Large intestine (tissue), 3 donors: ENCODE measurements at regions not wholly inside any gene's neighbourhood (a gene's known extent, or its start where the extent isn't known, plus 50 kb on each side); places are given as distances from the start of the nearest gene placed in this dataset.

Experiments used
- DNase-seq, 2 donors: peaks; one replicate each; pipeline versions ENCODE4 v3.0.0 to v3.0.0-alpha.2; 2013
- H3K27ac ChIP-seq: one replicate; pipeline ENCODE4 v1.5.1; 2013; ENCODE audit warnings: low read length
- H3K27me3 ChIP-seq: 2 replicates; pipeline ENCODE4 v1.6.1; 2013; ENCODE audit warnings: low read length; ENCODE audit not compliant: control insufficient read depth, insufficient read depth
- H3K36me3 ChIP-seq: 2 replicates; pipeline ENCODE4 v1.6.1; 2013; ENCODE audit warnings: low read length; ENCODE audit not compliant: control insufficient read depth, insufficient read depth
- H3K4me1 ChIP-seq: one replicate; pipeline ENCODE4 v1.6.1; 2013; ENCODE audit warnings: low read length; ENCODE audit not compliant: control insufficient read depth, insufficient read depth
- H3K4me3 ChIP-seq: one replicate; pipeline ENCODE4 v1.5.1; 2013; ENCODE audit warnings: low read length
- H3K9me3 ChIP-seq: one replicate; pipeline ENCODE4 v1.6.1; 2013; ENCODE audit warnings: mild to moderate bottlenecking, low read depth, low read length, moderate library complexity; ENCODE audit not compliant: control insufficient read depth
- WGBS: methylation state at CpG from one replicate; pipeline ENCODE4 v1.1.5; 2013; ENCODE audit warnings: low lambda C conversion rate; ENCODE audit not compliant: insufficient coverage; 5-methylcytosine and 5-hydroxymethylcytosine counted together

- H3K4me3 ChIP-seq, result no peak overlapping the region
- no peaks in the 10 kb centered on the region for H3K36me3 ChIP-seq
- no peak overlapping the region for H3K27ac ChIP-seq
- no peaks in the 10 kb centered on the region for H3K9me3 ChIP-seq
- peaks cover 4% of the 10 kb centered on the region for H3K27me3 ChIP-seq
- DNase-seq, result no peak
- H3K4me1 ChIP-seq, result no peaks in the 10 kb centered on the region
- WGBS, result no CpG with 5 or more reads among the region's 3 CpGs
Measured at GRCh38 chr2:204124140-204124750, 187.7 kb downstream of the ICOS start.

DNA sequence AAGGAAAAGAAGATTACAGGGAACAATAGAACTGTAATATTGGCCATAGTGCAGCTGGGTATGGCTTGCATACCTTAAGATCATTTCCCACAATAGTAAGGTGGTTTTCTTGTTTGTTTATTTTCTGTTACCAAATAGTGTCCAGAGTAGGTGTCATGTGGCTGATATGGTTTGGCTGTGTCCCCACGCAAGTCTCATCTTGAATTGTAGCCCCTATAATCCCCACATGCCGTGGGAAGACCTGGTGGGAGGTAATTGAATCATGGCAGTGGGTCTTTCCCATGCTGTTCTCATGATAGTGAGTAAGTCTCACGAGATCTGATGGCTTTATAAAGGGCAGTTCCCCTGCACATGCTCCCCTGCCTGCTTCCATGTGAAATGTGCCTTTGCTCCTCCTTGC lies 190.1 kb downstream of the ICOS start:
- Histone ChIP-seq H3K27ac (no peak overlapping the region), H3K4me1 (no peaks in the 10 kb centered on the region), H3K4me3 (no peak overlapping the region), H3K27me3 (peaks cover 4% of the 10 kb centered on the region), H3K36me3 (no peaks in the 10 kb centered on the region), H3K9me3 (no peaks in the 10 kb centered on the region)
- DNase-seq, result no peak
- WGBS, result no CpG with 5 or more reads among the region's 3 CpGs

- peak; percentile 31 to 78 for DNase-seq
- no peaks in the 10 kb centered on the region for H3K36me3 ChIP-seq
- no peaks in the 10 kb centered on the region for H3K9me3 ChIP-seq
- H3K27me3 ChIP-seq, result peaks cover 3% of the 10 kb centered on the region
- no peak overlapping the region for H3K27ac ChIP-seq
- no peak overlapping the region for H3K4me3 ChIP-seq
- no CpG with 5 or more reads among the region's 2 CpGs for WGBS
- H3K4me1 ChIP-seq, result no peaks in the 10 kb centered on the region
Measured at GRCh38 chr2:204127238-204127637, 190.7 kb downstream of the ICOS start.

DNA sequence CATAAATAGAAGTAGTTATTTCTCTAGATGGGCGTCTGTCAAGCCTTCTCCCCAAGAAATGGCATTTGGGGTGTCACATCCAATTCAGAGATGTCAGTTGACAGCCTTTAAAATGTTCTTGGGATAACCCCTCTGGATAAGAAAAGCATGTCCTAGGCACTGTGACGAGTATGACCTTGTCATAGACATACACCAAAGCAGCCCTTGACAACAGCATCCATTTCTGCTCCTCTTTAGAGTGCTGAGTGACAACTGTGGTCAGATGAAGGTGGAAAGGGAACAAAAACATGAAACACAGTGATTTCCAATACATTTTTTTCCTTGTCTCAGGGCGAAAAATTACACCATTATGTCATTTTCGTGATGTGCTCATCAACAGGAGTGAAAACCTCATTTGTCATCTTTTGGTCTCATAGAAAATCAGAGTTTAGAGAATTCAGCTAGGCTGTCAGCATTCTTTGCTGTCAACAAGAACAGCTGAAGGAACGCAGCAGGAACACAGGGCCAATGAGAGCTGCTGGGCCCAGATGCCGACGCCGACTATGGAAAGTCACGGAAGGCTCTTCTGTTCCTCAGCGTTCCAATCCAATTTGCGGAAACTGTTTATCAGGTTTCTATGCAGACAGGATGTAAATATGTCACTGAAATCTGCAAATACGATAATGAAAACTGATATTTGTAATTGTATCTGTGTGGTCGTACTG lies 193.2 kb downstream of the ICOS start:
- H3K9me3 ChIP-seq, result no peaks in the 10 kb centered on the region
- no peak overlapping the region for H3K4me3 ChIP-seq
- H3K27ac ChIP-seq, result no peak overlapping the region
- DNase-seq, result no peak
- H3K27me3 ChIP-seq, result peaks cover 2% of the 10 kb centered on the region
- 89% methylated on average over 7 of the region's 13 CpGs for WGBS
- H3K36me3 ChIP-seq, result no peaks in the 10 kb centered on the region
- no peaks in the 10 kb centered on the region for H3K4me1 ChIP-seq

DNA sequence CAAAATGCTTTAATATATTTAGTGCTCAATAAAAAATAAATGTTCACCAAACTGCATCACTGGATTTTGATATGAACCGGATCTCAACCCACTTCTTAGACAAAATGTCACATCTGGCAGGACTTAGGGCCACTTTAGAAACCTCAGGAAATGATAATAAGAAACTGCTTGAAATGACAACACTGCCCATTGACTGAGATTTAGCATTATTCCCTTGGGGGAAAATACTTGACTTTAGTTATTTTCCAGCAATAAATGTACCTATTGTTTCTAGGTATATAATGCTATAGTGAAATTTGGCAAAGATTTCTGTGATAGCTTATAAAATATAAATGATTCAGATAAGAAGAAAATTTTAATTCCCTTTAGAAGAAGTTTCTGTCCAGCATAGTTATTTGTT lies 195.1 kb downstream of the ICOS start:
- no peak overlapping the region for H3K27ac ChIP-seq
- H3K4me1 ChIP-seq, result no peaks in the 10 kb centered on the region
- no peaks in the 10 kb centered on the region for H3K9me3 ChIP-seq
- H3K4me3 ChIP-seq, result no peak overlapping the region
- peaks cover 5% of the 10 kb centered on the region for H3K27me3 ChIP-seq
- WGBS, result no CpG with 5 or more reads among the region's 1 CpG
- no peak for DNase-seq
- no peaks in the 10 kb centered on the region for H3K36me3 ChIP-seq

GRCh38 chr2:204133476-204133875 lies 196.9 kb downstream of the ICOS start:
- H3K9me3 ChIP-seq, result no peaks in the 10 kb centered on the region
- no CpG with 5 or more reads among the region's 2 CpGs for WGBS
- no peak for DNase-seq
- no peaks in the 10 kb centered on the region for H3K36me3 ChIP-seq
- no peaks in the 10 kb centered on the region for H3K4me1 ChIP-seq
- peaks cover 5% of the 10 kb centered on the region for H3K27me3 ChIP-seq
- no peak overlapping the region for H3K4me3 ChIP-seq
- no peak overlapping the region for H3K27ac ChIP-seq

GRCh38 chr2:204134421-204134820 lies 197.9 kb downstream of the ICOS start:
- no CpG with 5 or more reads among the region's 3 CpGs for WGBS
- Histone ChIP-seq H3K27ac (no peak overlapping the region), H3K9me3 (no peaks in the 10 kb centered on the region), H3K27me3 (peaks cover 5% of the 10 kb centered on the region), H3K4me1 (no peaks in the 10 kb centered on the region), H3K36me3 (no peaks in the 10 kb centered on the region), H3K4me3 (no peak overlapping the region)
- no peak for DNase-seq

- H3K4me3 ChIP-seq, result no peak overlapping the region
- H3K27me3 ChIP-seq, result peaks cover 7% of the 10 kb centered on the region
- H3K9me3 ChIP-seq, result no peaks in the 10 kb centered on the region
- H3K36me3 ChIP-seq, result no peaks in the 10 kb centered on the region
- DNase-seq, result no peak
- WGBS, result 100% methylated on average over 2 of the region's 2 CpGs
- H3K27ac ChIP-seq, result no peak overlapping the region
- H3K4me1 ChIP-seq, result no peaks in the 10 kb centered on the region
Measured at GRCh38 chr2:204135752-204136151, 199.2 kb downstream of the ICOS start.

DNA sequence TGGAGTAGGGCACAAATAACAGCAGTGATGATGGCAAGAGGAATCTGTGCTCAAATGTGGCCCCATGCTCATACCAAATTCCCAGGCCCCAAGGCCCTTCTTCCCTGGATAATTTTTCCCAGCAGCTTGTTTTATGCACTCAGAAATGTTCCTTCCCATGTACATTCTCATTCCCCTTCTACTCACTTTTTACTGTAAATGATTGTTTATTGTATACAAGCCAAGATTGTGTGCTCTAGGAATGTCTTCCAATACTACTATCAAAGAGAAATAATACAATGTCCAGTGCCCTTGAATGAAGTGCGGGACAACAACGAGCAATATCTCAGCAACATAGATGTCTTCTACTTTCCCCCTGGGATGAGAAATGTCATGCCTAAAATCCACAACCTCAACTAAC lies 201.6 kb downstream of the ICOS start:
- WGBS, result no CpG with 5 or more reads among the region's 2 CpGs
- DNase-seq, result no peak
- H3K4me1 ChIP-seq, result no peaks in the 10 kb centered on the region
- H3K36me3 ChIP-seq, result no peaks in the 10 kb centered on the region
- H3K27me3 ChIP-seq, result peaks cover 13% of the 10 kb centered on the region
- no peak overlapping the region for H3K27ac ChIP-seq
- no peak overlapping the region for H3K4me3 ChIP-seq
- no peaks in the 10 kb centered on the region for H3K9me3 ChIP-seq

- Histone ChIP-seq H3K36me3 (no peaks in the 10 kb centered on the region), H3K27me3 (peaks cover 11% of the 10 kb centered on the region), H3K4me3 (no peak overlapping the region), H3K4me1 (no peaks in the 10 kb centered on the region), H3K9me3 (no peaks in the 10 kb centered on the region), H3K27ac (no peak overlapping the region)
- no CpG with 5 or more reads among the region's 3 CpGs for WGBS
- DNase-seq, result no peak
Measured at GRCh38 chr2:204140246-204140645, 203.7 kb downstream of the ICOS start.
